PFSK-1 (cell line): ENCODE measurements at regions not wholly inside any gene's neighbourhood (a gene's known extent, or its start where the extent isn't known, plus 50 kb on each side); places are given as distances from the start of the nearest gene placed in this dataset.

Experiments used
- FOXP2 ChIP-seq: optimal IDR thresholded peaks from 2 replicates; pipeline ENCODE3; 2011; ENCODE audit warnings: borderline replicate concordance, control low read depth, inconsistent platforms; ENCODE audit not compliant: insufficient read depth; ENCODE audit errors: extremely low read length, extremely low read depth
- POLR2AphosphoS5 ChIP-seq: IDR thresholded peaks from 2 replicates; pipeline ENCODE4 v1.6.1; 2012; ENCODE audit warnings: low read depth, mild to moderate bottlenecking, control low read depth, low read length, moderate library complexity
- SIN3A ChIP-seq: IDR thresholded peaks from 2 replicates; pipeline ENCODE4 v1.6.1; 2012; ENCODE audit warnings: mild to moderate bottlenecking, low read length, moderate library complexity, borderline replicate concordance; ENCODE audit not compliant: insufficient read depth
- TAF1 ChIP-seq: IDR thresholded peaks from 2 replicates; pipeline ENCODE4 v1.6.1; 2012; ENCODE audit warnings: low read length, control low read depth, borderline replicate concordance; ENCODE audit not compliant: insufficient read depth
- TF ChIP-seq, protein P1 (sequence below), 2 experiments: IDR thresholded peaks; 2 replicates each; pipeline versions ENCODE4 v1.6.1 to v1.8.0; 2011 to 2012; ENCODE audit warnings: low read depth in 2 of 2, low read length in 2 of 2, control low read depth in 1 of 2, inconsistent platforms in 1 of 2, mild to moderate bottlenecking in 1 of 2, moderate library complexity in 1 of 2; ENCODE audit not compliant: insufficient read depth in 1 of 2

DNA sequence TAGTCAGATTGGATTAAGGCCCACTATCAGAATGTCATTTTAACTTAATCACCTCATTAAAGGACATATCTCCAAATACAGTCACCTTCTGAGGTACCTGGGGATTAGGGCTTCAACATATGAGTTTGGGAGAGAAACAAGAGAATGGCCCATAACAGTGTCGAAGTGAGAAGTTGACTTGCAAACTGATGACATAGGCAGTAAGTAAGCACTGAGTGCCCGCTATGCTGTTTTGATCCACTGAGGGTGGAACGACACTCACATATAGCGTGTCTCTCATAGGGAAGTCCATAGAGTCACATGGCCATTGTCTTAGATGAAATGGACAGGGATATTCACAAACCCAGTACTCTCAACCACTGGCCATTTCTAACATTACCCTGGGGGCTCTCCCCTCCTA, 264.2 kb downstream of the SAMD5 start:
- TF ChIP-seq SIN3A (no peak), FOXP2 (no peak), TAF1 (no peak), POLR2AphosphoS5 (no peak)
- TF ChIP-seq, protein P1, sequence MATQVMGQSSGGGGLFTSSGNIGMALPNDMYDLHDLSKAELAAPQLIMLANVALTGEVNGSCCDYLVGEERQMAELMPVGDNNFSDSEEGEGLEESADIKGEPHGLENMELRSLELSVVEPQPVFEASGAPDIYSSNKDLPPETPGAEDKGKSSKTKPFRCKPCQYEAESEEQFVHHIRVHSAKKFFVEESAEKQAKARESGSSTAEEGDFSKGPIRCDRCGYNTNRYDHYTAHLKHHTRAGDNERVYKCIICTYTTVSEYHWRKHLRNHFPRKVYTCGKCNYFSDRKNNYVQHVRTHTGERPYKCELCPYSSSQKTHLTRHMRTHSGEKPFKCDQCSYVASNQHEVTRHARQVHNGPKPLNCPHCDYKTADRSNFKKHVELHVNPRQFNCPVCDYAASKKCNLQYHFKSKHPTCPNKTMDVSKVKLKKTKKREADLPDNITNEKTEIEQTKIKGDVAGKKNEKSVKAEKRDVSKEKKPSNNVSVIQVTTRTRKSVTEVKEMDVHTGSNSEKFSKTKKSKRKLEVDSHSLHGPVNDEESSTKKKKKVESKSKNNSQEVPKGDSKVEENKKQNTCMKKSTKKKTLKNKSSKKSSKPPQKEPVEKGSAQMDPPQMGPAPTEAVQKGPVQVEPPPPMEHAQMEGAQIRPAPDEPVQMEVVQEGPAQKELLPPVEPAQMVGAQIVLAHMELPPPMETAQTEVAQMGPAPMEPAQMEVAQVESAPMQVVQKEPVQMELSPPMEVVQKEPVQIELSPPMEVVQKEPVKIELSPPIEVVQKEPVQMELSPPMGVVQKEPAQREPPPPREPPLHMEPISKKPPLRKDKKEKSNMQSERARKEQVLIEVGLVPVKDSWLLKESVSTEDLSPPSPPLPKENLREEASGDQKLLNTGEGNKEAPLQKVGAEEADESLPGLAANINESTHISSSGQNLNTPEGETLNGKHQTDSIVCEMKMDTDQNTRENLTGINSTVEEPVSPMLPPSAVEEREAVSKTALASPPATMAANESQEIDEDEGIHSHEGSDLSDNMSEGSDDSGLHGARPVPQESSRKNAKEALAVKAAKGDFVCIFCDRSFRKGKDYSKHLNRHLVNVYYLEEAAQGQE (IDR thresholded peaks at IDR 0.05; ENCODE audit: insufficient read depth in 1 of 2, low read depth in 2 of 2, low read length in 2 of 2): no peak

DNA sequence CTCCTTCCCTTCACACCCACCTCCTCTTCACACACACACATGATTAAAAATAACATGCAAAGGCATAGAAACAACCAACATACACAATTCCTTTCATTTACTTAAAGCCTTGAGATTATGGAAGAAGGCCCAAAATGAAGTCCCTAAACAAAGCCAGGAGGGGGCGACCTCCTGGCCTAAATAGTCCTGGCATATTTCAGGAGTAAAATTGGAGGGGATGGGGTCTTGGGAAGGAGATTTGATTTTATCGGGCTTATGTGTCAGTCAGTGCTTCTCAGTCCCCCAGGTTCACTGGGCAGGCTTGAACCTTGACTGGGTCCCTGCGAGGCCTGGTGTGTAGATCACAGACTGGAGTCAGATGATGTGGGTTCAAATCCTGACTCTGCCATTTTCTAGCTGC, 266.4 kb downstream of the SAMD5 start:
- no peak for TF ChIP-seq FOXP2
- TF ChIP-seq, protein P1 (IDR thresholded peaks at IDR 0.05; ENCODE audit: insufficient read depth in 1 of 2, low read depth in 2 of 2, low read length in 2 of 2): no peak
- TF ChIP-seq POLR2AphosphoS5: no peak
- TF ChIP-seq SIN3A: no peak
- TF ChIP-seq TAF1: no peak

DNA sequence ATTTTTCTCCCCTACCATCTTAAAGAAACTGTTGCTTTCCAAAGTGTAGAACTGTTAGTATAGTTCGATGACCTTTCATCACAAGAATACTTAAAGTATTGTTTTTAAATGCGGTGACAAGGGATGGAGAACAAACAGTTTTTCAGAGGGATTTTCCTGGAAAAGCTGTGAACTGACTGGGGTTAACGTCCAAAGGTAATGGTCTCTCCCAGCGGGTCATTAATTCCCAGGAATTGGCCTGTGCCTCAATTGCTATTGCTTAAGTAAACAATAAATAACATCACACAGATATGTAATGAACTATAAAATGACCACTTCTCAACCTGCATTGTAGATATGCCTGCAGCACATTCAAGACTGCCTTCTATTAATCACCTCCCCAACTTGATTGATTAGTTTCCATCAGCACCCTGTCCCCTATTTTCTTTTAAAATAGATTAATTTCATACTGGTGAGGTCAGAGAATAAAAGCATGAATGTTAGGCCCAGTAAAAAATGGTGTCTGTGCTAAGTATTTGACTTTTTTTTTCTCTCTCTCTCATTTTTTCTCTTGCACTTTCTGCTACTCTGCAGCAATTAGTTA, 268.2 kb downstream of the SAMD5 start:
- TF ChIP-seq FOXP2 (no peak), SIN3A (no peak), TAF1 (no peak), POLR2AphosphoS5 (no peak)
- TF ChIP-seq, protein P1 (IDR thresholded peaks at IDR 0.05; ENCODE audit: insufficient read depth in 1 of 2, low read depth in 2 of 2, low read length in 2 of 2): no peak

DNA sequence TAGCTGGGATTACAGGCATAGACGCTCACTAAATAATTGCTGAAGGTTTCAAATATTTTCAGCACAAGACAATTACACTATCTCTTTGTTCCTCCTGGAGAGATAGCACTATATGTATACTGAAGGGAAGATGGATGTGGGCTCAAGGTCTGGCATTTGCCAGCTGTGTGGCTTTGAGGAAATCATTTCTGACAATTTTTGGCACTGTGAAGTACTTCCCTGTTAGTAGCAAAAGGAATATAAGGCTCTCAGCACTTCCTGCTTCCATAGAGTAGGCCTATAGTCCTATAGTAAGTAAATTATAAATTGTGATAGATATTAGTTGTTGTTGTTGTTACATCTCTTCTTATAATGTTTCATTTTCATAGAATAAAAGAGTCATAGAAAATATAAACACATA, 271.1 kb downstream of the SAMD5 start:
- TF ChIP-seq POLR2AphosphoS5 (no peak), TAF1 (no peak), SIN3A (no peak), FOXP2 (no peak)
- TF ChIP-seq, protein P1 (IDR thresholded peaks at IDR 0.05; ENCODE audit: insufficient read depth in 1 of 2, low read depth in 2 of 2, low read length in 2 of 2): no peak
